HG02588 (cell line): ENCODE measurements at regions not wholly inside any gene's neighbourhood (a gene's known extent, or its start where the extent isn't known, plus 50 kb on each side); places are given as distances from the start of the nearest gene placed in this dataset.
"Not testable (repeated sequence)": the region's sequence is repeated elsewhere in the genome, so short reads cannot be mapped to it uniquely, and the experiment has no call there.

Experiments
- ATAC-seq: cut with Tn5 transposase; IDR thresholded peaks from one replicate; pipeline ENCODE4 v1.9.1; 2021; ENCODE audit warnings: mild to moderate bottlenecking, moderate library complexity; ENCODE audit not compliant: unreplicated experiment

DNA sequence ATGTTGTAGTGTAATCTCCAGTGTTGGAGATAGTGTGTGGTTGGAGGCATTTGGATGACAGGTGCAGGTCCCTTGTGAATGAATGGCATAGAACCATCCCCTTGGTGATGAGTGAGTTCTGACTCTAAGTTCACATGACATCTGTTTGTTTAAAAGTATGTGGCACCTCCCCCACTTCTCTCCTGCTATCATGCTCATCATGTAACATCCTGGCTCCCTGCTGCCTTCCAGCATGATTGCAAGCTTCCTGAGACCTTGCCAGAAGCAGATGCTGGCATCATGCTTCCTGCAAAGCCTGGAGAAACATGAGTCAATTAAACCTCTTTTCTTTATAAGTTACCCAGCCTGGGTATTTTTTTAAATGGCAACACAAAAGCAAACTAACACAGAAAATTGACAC lies 499.0 kb upstream of the SEMA3D start:
- ATAC-seq: no peak

DNA sequence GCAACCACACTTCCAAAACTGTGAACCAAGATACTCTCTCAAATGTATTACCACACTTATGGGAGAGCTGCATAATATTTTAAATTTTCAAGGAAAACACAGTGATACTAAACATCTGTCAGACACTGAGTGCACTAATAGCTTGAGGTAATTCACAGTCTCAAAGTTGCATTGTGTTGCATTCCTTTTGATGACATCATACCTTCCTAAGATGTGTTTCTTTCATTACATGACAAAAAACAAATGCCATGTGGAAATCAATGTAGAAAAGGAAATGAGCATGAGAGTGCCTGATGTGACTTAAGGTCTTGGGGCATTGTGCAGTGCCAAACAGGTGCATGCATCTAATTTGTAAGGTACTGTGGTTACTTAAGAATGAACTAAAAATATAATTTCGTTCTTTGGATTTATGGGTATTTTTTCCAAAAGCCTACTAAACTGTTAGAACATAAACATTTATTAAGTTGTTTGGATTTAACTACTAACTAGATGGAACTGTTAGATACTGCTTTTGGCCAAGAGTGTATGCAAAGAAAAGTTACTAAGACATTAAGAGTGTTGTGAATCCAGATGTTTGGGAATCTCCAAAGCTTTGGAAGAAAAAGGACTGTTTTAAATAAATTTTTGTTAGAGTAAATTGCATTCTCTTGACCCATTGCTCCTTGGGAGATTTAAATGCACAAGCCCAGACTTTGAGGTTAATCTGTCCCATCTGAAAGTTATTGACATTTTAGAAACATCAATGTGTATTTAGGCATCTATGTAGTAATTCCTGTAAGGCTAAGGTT lies 496.2 kb upstream of the SEMA3D start:
- ATAC-seq: no peak

DNA sequence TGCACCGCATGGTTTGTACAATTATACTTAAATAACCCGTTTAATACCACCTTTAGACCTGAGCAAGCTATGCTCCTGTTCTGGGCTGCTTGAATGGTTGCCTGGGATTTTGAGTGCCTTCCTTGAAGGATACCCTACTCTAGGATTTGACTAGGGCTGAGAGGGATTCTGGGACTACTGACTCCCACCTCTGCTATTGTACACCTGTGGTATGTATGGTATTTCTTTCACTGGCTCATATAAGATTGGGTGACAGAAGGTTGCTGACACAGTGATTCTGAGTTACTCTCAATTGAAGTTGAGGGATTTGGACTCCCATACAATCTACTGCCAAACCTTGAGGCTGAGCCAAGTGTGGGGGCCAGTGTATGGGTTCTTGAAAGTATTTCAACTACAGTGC lies 494.4 kb upstream of the SEMA3D start:
- ATAC-seq: no peak

DNA sequence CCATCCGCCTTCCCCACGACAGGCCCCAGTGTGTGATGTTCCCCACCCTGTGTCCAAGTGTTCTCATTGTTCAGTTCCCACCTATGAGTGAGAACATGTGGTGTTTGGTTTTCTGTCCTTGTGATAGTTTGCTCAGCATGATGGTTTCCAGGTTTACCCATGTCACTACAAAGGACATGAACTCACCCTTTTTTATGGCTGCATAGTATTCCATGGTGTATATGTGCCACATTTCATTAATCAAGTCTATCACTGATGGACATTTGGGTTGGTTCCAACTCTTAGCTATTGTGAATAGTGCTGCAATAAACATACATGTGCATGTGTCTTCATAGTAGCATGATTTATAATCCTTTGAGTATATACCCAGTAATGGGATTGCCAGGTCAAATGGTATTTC lies 488.2 kb upstream of the SEMA3D start:
- ATAC-seq: not testable (repeated sequence)

DNA sequence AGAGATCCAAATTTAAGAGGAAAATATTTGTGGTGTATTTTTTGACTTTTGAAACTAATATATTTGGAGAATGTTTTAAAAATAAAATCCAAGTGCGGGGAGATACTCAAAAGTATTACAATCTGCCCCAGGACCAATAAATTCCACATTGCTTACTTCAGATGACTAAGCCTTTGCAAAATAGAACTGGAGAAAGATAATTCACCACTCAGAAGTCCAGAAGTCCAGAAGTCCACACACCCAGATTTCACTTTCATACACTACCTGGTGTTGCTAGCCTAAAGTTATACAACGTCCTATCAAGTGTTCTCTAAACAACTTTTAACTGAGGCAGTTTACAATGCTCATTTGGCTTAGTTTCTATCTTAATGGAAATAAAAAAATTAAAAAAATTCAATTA lies 487.0 kb upstream of the SEMA3D start:
- no peak for ATAC-seq

DNA sequence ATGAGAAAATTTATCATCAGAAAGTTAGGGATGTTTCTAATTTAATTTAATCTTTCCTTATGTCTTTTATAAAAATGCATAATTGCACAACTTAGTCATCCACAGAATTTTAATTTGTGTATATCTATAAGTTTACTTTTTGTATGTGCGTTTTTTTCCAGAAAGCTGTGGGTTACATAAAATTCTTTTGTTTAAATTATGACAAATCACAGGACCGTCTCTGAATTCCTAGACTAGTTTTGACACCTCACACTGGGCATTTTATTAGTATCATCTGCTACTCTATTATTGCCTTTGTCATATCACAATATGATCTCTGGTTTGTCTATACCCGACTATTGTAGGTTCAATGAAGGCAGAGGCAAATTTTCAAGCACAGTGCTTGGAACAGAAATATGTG lies 482.4 kb upstream of the SEMA3D start:
- ATAC-seq: no peak

DNA sequence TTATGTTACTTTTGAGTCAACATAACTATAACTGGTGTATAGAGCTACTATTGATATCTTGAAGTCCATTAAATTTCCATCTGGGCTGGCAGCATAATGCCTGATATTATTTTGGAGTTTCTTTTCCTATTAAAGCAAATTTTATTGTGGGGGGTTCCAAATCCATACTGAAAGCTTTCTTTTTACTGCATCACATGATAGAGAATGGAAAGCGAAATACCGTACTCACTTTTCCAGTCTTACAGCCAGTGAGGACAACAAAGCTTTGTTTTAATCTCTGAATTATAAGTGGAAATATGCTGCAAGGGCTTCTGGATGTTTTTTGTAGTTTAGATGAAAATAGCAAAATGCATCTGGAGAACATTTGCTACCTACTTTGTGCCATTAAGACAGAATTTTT lies 477.5 kb upstream of the SEMA3D start:
- ATAC-seq: no peak

DNA sequence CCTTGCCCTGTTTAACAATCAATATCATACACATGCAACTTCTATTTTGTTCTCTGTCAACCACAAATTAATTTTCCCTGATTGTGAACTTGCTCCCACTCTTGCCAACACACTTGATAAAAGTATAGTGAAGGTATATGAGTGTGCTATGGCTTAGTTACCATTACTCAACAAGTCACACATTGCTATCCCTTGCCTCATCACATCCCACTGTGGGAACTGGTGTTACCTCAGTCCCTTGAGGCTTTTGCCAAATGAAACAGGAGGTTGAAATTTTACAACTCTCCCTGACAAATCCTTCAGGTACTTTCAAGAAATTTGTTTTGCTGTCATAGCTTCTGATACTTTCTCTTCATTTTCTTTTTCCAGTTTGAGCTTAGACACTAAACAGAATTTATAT lies 472.5 kb upstream of the SEMA3D start:
- ATAC-seq: no peak

DNA sequence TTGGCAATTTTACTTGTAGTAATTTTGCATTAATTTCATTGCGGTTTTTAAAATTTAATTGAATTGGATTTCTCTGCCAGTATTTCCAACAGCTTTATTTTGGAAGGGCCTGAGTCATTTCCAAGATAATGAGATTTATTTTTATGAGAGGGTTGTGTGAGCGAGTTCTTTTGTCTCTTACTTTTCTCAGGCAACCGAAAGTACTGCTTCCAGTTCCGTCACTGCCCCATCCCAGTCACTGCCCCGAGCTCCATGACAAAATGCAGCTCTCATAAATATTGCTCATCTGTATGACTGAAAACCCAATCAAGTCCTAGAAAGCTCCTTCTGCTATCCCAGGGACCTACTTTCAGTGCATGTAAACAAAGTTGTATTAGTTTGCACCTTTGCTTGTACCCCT lies 468.4 kb upstream of the SEMA3D start:
- ATAC-seq: no peak

DNA sequence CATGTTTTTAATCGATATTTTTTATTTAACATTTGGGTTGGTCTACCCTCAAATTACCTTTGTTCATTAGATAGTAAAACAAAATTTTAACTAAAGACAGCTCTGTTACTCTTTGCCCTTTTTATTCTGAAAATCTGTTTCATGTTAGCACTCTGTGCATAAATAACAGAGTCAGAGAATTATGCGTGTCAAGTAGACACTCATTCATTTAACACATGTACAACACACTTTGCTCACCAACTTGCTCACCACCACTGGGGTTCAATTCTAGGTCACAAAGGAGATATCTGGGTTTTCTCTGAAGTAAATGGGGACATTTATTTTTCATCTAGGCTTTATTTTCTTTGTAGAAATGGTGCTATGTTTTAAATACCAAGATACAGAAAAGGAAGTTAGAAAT lies 457.4 kb upstream of the SEMA3D start:
- ATAC-seq: no peak

DNA sequence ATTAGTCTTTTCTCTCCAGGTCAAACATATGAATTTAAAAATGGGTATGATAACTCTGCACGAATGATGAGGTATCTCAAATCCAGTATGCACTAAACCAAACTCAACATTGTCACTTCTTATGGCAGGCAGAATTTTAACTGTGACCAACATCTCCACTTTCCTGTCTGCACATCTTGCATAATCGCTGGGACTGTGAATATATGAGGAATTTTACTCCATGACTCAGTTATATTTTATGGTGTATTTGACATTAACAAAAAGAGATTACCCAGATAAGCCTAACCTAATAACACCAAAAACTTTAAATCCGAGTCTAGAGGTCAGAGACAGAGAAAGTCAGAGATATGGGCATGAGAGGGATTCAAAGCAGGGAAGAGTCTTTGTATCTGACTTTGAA lies 454.5 kb upstream of the SEMA3D start:
- no peak for ATAC-seq

DNA sequence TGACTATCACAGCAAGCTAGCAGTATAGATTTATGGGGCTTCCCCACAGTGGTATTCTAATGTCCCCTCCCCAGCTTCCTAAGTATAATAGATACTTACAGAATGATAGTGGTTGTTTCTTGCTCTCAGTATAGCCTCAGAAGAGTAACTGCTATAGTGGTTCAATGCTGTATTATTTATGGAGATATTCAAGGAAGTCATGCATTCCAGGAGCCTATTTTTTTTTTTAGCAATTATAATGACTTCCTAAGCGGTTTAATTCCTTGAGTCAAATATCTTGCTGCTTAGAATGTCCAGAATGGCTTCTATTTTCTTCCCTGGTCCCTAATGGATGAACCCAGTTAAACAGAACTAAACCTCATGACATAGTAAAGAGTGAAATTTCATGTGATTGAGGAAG lies 451.5 kb upstream of the SEMA3D start:
- no peak for ATAC-seq

DNA sequence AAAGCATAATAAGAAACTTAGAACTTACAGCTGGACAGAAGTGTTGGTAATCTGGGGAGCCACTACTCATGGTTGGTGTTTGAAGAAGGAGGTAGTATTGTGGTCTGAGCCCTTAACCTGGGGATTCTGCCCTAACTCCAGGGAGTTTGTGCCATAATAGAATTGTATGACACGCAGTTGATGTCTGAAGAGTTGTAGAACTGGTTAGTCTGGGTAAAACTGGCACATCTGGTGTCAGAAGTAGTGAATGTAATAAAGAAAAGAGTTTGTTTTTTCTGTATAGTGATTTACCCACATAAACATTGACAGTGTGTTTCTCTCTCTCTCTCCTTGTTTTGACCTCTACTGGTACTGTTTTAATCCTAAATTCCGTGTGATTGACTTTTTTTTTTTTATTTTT lies 448.1 kb upstream of the SEMA3D start:
- no peak for ATAC-seq

DNA sequence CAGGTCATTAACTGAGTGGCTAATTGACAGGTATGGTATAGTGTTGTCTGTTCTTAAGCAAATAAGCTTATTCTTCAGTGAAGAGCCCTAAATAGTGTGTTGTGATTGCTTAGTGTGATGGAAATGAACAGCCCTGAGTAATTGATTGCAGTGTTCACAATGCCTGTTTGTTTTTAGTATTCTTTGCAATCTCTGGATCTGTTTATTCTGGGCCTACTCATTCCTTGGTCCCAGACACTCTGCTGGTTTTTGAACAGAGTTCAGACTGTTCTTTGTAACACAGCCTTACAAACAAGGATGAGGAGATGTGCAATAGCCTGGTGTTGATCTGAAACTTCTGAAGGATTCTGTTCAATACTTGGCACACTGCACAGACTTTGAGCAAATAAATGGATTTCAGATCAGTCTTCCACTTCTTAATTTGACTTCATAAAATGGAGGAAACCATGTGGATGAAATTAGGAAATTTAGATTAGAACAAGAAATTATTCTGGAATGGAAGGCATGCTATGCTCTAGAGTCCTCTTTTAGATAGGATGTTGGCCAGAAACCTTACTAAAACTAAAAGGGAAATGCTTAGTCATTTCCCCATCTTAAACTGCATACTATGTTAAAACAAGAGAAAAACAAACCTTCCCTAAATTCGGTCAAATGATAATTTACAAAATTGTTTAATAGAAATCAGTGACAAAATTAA lies 444.2 kb upstream of the SEMA3D start:
- ATAC-seq: no peak

DNA sequence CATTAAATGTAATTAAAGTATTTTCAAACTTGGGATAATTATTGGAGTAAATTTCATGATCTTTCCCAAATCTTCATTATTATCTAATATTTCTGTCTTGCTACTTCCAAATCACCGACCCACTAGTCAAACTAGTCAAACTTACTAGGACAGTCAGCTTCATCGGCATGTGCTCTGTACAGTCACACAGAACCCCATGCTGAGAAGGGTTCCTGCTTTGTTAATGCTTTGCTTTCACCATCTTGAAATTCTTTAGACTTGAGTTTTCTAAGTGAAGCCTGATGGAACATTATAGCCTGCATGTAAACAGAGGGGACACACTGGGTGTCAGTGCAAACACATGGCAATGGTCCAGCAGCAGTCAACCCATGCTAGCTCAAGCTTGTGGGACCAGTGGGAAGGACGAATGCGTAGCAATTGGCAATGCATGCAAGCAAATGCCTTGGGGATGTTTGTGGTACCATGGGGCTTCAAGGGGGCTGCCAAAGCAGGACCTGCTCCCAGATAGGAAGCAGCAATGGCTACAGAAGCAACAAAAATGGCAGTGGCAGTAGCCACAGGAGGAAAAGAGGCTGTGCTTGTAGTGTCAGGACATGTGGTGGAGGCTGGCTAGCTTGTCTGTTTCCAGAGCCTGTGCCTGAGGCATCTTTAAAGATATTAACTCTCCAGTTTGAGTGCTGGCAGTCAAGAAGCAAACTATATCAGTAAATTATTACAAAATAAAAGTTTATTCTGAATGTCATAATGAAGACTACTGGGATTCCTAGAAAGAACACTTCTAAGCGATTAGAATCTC lies 441.1 kb upstream of the SEMA3D start:
- ATAC-seq: no peak

DNA sequence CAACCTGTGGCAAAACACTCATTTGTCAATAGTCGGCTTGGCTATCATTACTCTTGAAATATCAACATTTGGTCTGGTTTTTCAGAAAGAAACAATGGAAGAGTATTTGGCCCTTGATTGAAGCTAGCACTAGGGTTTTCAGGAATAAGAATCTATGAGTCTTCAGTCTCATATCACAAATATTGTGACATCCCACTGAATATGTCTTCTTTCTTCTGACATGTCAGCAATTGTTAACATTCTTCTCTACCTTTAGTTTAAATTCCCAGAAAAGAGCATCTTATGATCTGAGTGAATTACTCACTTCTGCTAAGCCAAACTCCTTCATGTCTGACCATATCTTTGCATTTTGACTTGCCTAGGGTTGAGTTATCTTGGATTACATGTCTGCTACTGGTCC lies 435.2 kb upstream of the SEMA3D start:
- ATAC-seq: no peak

DNA sequence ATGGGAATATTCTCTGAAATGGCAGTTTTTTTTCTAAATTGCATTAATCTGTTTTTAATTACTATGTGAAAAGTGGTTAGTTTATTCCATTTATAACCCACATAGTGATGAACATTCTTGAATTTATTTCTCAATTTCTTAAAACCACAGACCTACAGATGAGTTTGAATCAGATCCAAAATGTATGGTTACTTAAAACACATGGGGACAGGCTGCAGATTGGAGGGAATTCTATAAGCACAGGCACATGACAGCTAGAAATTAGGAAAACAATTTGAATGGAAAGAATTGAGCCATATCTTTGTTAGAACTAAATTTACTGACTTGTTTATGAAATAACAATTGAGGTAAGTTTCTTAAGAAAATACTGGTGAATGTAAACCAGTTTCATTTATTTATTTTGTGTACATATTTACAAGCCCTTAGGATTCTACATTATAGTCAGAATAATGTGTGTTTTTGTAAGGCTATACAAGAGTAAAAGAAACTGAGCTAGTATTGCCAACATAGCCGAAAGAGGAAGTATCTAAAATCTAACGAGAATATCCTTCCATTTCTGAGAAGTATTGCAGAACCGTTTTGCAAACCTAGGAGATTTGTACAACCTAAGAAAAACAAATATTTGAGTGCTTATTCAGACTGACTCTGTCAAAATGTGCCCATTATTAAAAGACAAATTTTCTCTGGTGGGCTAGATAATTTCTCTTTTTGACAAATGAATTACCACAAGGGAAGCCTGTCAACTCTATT lies 434.3 kb upstream of the SEMA3D start:
- ATAC-seq: no peak

DNA sequence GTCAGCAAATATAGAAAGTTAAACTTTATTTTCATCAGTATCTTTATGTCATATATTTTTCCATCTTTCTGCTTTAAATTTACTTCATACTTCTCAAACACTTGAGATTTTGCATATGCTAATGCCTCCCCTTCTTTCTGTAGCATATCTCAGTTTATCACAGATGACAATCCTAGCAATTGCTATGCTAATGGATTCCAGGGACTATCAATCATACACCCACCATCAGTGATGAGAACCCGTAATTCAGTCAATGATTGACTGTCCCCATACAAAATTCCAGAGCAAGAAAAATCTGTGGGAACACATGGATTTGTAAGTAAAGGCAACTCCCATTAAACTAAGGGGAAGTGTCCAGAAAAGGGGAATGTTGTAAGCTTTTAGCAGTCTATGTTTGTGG lies 432.4 kb upstream of the SEMA3D start:
- ATAC-seq: no peak

DNA sequence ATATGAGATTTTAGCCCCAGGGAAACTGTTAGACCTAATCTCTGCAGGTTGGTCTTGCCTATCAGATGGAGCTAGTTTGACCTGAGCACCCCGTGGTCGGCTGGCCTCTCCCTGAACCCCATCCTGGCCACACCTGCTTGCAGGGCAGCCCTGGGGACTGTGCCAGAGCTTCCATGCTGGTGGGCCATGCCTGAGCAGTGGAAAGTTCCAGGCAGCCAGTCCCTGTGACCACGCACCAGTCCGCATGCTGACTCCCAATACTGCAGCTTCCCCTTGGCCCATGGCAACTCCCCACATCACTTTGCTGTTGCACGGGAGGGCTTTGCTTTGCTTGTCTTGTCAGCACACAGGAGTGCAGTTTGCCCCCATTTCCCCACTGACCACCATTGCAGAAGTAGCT lies 427.8 kb upstream of the SEMA3D start:
- no peak for ATAC-seq

DNA sequence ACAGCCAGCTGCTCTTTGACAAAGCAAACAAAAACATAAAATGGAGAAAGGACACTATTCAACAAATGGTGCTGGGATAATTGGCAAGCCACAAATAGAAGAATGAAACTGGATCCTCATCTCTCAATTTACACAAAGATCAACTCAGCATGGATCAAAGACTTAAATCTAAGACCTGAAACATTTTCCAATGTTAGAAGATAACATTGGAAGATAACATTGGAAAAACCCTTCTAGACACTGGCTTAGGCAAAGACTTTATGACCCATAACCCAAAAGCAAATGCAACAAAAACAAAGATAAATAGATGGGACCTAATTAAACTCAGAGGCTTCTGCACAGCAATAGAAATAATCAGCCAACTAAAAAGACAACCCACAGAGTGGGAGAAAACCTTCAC lies 425.7 kb upstream of the SEMA3D start:
- ATAC-seq: no peak

DNA sequence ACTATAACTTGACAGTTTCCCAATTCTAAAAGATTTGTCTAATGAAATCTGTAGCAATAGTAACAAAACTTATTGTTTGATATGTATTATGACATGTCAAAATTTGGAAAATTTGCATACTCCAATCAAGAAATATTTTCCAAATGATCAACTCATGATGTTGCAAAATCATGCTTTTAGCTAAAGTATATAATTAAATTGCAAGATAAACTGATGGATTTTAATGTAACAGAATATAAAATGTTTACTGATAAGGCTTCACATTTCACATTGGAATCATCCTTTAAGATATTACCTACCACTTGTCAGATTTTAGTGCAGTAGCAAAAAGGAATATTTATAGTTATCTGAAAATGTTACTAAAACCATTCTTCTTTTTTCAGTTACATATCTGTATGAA lies 421.9 kb upstream of the SEMA3D start:
- no peak for ATAC-seq
